ENCODE measurements at regions not wholly inside any gene's neighbourhood (a gene's known extent, or its start where the extent isn't known, plus 50 kb on each side); places are given as distances from the start of the nearest gene placed in this dataset.

- TF ChIP-seq CTCF (IDR thresholded peaks at IDR 0.05) (no peak), POLR2A (IDR thresholded peaks at IDR 0.05) (no peak)
These were observed 123.9 kb upstream of the ADAMTSL1 start for GRCh38 chr9:18350036-18350435.
